GM18873 (cell line): ENCODE measurements at regions not wholly inside any gene's neighbourhood (a gene's known extent, or its start where the extent isn't known, plus 50 kb on each side); places are given as distances from the start of the nearest gene placed in this dataset.
A peak's percentile ranks its signal among the peaks of the same experiment; 100 is the strongest.
"Not testable (repeated sequence)": the region's sequence is repeated elsewhere in the genome, so short reads cannot be mapped to it uniquely, and the experiment has no call there.

ENCODE experiments used
- ATAC-seq: cut with Tn5 transposase; IDR thresholded peaks from one replicate; pipeline ENCODE4 v1.9.1; 2021; ENCODE audit warnings: mild to moderate bottlenecking, moderate library complexity, moderate number of reproducible peaks; ENCODE audit not compliant: unreplicated experiment, low FRiP score

DNA sequence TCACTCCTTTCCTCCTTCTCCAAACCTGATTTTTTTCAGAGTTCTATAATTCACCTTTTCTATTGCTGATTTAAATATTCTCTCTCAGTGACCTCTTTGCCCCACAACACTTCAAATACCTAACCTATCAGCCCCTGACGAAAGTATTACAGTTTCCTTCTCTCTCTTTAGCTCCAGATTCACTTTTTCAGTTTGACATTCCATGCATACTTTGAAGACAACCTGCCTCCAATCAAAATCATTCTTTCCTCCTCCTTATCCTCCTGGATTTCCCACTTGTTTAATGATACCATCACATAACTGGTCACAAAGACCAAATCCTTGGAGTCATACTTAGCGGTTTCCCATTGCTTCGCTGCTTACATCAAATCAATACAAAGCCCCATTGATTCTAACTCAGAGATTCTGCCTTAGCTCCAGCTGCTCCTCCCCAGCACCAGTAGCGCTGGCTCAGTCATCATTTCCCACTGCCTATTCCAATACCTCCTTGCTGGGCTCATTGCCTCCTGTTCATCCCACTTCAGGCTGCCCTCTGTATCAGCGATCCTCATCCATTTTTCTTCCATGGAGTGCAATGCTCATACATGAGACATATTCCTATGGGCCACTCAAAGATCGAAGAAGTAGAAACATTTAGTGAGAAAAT, 240.1 kb downstream of the ZNF92 start:
- not testable (repeated sequence) for ATAC-seq

DNA sequence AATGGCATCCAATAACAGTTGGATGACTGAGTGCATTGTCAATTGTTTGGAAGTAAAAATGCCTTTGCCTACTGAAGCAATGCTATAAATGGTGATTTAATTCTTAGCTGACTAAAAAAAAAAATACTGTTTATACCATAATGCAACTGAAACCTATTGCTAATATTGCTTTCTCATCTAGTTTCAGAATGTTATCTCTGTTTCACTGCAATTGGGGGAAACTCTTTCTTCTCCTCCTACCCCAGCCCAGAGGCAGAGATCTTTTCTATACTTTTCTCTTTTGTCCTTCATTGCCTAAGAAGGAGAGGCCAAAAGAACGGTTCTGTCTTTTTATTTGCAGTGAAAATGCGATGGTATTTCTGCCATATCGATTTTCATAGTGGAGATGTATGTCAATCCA, 242.5 kb downstream of the ZNF92 start:
- ATAC-seq, result not testable (repeated sequence)

DNA sequence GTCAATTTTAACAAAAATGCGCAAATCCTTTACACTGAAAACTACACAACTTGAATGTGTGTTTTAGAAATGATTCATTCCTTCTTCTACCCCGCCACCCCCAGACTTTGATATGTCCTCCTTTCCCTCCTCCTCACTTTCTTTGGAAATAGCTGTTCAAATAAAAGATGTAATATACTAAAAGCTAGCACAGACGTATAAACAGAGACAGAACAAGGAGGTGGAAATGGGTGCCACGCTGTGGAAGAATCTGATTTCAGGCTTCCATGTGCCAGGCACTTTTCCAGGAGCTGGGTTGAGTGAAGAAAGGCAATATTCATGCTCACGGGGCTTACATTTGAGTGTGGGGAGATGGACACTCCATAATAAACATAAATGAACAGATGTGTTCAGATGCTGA, 246.6 kb downstream of the ZNF92 start:
- not testable (repeated sequence) for ATAC-seq

DNA sequence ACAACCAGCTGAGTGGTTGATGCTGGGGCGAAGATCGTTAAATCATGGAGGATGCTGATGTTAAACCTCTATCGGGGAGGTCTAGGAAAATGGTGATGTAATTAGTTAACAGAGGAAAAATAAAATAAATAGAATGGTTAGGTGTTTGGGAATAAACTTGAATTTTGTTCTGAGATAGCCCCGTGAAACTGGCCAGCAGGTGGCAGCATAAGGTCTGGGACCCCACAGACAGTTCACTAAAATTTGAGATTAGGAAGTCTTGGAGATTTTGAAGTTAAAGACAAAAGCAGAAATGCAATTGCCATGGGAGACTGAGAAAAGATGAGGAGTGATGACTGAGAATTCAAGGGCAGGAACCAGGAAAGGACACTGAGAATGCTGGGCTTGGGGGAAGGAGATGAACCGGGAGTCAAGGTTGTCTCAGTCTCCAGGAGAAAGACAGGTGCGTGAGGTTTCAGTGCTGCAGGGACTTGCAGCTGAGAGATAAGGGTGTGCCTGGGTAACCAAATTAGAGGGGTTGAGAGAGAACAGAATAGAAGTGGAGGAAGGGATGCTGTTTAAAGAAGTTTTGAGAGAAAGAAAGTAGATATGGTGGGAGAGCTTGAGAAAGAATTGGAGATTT, 248.0 kb downstream of the ZNF92 start:
- ATAC-seq, result peak; percentile 67

DNA sequence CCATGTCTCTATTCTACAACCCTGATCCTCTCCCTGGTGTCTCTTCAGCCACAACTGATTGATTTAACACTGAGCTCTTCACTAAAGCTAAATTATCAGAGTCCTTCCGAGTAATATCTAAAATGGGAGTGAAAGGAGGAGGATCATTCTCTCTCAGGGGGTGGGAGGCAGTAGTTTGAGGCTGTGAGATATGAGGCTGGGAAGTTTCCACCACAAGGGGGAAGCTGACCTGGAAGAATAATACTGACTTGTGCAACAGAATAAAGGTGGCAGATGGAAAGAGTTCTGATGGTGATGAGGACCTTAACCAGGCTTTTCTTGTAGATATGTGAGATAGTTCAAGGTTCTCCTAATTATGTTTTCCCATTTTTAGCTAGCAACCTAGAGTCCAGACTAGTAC, 241.6 kb upstream of the VKORC1L1 start:
- ATAC-seq, result not testable (repeated sequence)

DNA sequence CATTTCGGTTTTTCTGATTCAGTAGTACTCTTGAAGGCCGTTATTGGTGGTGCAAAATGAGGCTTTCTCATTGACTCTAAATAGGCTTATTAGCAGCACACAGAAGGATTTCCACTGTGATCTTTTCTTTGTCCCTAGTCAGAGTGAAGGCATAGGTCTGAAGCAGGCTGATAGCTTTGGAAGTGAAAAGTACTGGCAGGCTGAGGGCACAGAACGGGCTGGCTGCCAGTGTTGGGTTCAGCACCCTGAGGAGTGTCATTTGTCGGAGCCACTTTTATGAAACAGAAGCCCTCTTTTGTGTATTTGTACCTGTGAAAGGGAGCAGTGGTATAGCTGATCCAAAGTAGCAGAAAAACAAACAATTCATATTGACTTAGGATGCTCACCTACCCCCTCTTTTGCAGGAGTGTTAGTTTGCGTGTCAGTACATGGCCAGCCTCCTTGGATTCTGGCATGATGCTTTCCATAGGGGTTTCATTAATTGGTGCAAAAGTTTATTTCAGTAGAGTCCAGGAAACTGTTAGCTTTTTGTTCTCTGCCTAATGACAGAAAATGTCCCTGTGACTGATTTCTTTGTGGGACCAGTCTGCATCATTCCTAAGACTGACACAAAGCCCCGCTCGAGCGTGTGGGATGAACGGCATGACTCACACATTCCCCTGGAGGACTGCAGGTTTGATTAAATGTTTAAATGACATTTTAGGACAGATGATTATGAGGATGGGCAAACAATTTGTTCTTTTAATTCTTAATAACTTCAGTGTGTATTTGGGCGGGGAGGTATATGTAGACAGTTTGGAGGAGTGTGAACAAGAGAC, 239.1 kb upstream of the VKORC1L1 start:
- not testable (repeated sequence) for ATAC-seq

DNA sequence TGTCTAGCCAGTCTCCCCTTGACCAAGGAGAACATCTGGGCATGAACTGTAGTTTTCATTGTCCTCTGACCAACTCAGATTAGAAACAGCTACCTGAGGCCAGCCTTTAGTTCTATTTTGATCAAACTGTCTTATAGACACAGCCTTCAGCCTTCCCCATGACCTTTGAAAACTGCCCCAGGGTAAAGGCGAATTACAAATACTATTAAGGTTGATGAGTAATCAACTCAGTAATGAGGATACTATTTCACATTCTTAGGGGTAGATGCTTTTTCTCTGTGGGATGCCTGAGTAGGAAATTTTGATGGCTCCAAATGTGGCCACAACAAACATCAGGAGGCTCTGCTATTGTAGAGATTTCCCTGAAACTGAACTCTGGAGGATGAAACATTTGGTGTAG, 234.0 kb upstream of the VKORC1L1 start:
- ATAC-seq, result not testable (repeated sequence)

DNA sequence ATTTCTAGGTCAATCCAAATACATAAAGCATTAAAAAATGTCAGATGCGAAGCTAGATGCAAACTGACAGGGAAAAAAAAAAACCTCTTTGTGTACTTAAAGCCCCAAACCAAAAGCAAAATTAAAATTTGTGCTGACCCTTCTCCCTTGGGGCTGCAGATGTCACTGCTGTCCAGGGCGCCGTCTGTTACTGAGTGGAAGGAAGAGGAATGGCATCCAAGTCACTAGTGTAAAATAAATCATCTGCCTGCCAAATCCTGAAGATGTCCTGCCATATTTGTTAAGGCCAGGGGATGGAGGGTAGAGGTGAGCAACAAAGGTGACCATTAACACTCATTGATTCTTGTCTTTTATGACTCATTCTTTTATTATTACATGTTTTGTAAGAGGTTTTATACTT, 233.2 kb upstream of the VKORC1L1 start:
- ATAC-seq, result not testable (repeated sequence)

DNA sequence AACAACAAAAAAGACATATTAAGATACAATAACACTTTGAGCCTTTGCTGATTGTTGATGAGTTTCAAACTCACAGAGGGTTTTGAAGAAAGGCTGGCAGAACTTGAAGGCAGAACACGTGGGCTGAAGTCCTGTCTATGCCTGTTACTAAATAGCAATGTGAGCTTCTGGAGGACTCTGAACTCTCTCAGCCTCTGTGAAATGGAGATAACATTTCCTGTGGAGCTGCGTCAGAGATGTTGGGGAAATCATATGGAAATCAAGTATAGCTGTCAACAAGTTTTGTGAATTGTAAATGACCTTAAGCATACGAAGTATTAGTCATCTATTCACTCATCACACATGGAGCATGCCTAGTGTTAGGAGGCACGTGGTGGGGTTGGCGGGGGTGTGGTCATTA, 229.4 kb upstream of the VKORC1L1 start:
- ATAC-seq, result not testable (repeated sequence)

DNA sequence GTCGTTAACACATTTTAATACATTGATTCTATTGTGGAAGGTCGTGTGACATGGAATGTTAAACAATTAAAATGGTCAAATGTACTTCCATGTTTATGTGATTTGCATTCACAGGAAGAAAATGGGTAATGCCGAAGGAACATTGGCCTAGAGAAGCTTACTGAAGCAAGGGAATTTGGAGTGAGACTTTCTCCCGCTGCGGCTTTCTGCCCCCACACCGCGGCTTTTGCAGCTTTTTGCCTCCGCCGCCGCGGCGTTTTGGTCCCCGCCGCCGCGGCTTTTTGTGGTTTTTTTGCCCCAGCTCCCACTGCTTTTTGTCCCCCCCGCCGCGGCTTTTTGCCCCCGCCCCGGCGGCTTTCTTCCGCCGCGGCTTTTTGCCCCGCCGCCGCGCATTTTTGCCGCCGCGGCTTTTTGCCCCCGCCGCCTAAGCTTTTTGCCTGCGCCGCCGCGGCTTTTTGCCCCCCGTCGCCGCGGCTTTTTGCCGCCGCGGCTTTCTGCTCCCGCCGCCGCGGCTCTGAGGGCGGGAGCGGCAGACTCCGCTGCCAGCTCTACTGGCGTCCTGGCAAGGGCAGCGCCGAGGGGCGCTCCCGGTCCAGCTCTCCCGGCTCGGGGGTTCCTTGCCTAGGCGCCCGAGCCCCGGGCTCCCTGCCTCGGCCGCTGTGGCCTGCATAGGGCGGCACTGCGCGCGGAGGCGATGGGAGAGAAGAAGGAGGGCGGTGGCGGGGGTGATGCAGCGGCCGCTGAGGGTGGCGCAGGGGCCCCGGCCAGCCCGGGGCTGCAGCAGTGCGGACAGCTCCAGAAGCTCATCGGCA, 225.5 kb upstream of the VKORC1L1 start:
- not testable (repeated sequence) for ATAC-seq

DNA sequence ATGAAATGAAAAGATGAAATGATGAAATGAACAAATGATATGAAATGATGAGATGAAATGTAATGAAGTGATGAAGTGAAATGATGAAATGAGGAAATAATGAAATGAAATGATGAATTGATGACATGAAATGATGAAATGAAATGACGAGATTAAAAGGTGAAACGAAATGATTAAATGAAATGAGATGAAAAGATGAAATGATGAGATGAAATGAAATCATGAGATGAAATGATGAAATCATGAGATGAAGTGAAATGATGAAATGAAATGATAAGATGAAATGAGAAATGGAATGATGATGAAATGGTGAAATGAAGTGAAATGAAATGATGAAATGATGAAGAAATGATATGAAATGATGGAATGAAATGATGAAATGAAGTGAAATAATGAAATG, 221.7 kb upstream of the VKORC1L1 start:
- not testable (repeated sequence) for ATAC-seq

DNA sequence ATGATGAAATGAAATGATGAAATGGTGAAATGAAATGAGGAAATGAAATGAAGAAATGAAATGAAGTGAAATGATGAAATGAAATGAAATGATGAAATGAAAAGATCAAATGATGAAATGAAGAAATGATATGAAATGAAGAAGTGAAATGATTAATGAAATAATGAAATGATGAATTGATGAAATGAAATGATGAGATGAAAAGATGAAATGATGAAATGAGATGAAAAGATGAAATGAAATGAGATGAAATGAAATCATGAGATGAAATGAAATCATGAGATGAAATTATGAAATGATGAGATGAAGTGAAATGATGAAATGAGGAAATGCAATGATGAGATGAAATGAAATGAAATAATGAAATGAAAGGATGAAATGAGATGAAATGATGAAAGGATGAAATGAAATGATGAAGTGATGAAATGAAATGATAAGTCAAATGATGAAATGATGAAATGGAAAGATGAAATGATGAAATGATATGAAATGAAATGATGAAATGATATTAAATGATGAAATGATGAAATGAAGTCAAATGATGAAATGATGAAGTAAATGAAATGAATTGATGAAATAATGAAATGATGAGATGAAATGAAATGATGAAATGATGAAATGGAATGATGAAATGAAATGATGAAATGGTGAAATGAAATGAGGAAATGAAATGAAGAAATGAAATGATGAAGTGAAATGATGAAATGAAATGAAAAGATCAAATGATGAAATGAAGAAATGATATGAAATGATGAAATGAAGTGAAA, 220.9 kb upstream of the VKORC1L1 start:
- not testable (repeated sequence) for ATAC-seq

DNA sequence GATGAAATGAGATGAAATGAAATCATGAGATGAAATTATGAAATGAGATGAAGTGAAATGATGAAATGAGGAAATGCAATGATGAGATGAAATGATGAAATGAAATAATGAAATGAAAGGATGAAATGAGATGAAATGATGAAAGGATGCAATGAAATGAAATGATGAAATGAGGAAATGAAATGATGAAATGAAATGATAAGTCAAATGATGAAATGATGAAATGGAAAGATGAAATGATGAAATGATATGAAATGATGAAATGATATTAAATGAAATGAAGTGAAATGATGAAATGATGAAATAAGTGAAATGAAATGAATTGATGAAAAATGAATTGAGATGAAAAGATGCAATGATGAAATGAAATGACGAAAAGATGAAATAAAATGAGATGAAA, 220.2 kb upstream of the VKORC1L1 start:
- not testable (repeated sequence) for ATAC-seq

DNA sequence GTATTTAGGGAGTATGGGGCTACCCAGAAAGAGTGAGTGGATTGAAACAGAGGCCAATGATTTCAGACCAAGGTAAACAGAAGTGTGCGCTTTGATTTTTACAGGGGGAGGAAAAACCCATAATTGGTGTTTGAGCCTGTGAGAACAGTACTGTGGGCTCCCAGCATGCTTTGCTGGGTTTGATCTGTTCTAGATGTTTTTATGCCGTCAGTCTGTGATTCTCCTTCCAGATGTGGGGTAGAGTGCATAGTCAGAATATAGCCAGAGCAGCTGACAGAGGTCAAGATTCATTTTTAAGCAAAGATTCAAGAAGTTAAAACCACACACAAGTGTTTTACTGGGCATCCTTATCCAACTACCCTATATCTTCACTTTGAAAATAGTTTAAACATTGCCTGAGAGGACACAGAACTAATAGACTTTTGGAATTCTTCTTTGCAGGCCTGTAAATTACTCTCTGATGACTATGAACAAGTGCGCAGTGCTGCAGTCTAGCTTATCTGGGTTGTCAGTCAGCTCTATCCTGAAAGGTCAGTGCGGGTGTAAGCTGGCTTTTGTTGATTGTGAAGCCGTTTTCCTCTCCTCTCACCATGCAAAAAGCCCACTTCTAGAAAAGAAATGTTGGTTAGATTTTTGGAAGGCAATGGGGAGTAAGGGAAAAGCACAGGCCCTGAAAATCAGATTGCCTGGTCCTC, 216.2 kb upstream of the VKORC1L1 start:
- ATAC-seq, result not testable (repeated sequence)

DNA sequence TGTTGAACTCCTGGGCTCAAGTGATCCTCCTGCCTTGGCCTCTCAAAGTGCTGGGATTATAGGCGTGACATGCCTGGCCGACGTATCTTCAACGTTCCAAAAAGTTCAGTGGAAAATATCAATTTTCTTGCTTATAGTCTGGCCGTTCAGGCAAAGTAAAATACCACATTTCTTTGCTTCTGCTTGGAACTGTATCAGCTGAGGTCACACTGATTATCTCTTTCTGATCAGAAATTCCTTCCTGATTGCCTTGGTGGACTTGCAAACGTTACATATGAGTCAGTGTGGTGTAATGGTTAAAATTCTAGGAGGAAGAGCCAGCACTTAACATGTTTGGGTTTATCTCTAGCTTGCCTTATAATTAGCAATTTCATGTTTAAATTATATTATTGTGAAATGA, 189.5 kb upstream of the VKORC1L1 start:
- ATAC-seq, result not testable (repeated sequence)

DNA sequence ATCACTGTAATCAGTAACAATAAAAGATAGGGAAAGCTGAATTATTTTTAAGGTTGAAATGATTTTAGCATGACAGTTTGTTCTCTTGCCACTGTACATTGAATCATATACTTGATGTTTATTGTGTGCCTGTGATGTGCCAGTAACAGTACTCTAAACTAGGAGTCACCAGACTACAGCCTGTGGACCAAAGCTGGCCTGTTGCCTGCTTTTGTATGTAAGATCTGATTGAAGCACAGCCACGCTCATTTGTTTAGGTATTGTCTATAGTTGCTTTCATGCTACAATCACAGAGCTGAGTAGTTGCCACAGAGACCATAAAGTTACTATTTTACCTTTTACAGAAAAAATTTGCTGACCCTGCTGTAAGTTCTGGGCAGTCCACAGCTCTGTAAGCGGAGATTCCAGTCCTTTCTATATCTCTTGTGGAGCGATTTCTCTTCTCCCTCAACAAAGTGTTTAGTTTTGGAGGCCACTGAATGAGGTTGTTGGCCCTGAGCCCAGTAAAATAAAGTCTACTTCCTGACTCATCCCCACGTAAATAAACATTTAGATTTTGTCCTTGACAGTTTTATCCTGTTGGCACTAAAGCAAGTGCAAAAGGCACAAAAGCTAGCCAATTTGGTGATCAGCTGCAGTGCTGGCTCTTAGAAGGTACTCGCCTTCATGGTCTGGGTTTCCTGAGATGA, 173.7 kb upstream of the VKORC1L1 start:
- ATAC-seq, result not testable (repeated sequence)

DNA sequence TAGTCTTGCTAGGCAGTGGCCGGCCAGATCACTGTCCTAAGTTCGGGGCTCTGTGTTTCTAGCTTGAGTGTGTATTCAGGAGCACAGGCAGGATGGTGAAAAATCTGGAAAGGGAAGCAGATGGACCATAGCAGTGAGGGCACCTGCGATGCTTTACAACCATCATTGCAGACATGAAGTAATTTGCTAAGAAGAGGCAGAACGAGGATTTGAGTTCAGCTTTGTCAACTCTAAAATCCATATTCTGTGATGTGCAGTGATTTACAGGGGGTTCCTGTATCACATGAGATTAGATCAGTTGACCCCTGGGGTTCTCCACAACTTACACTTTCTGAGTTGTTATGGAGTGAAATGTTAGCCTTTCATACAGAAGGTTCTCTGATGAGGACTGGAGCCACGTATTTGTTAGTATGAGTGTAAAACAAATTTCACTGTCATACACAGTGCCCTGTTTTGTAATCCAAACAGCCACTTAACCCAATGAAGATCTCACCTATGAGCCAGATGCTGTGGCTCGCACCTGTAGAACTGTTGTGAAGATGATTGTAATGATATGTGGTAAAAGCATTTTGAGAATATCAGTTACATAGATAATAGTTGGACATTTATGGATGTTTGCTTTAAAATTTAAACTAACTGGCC, 173.0 kb upstream of the VKORC1L1 start:
- not testable (repeated sequence) for ATAC-seq

DNA sequence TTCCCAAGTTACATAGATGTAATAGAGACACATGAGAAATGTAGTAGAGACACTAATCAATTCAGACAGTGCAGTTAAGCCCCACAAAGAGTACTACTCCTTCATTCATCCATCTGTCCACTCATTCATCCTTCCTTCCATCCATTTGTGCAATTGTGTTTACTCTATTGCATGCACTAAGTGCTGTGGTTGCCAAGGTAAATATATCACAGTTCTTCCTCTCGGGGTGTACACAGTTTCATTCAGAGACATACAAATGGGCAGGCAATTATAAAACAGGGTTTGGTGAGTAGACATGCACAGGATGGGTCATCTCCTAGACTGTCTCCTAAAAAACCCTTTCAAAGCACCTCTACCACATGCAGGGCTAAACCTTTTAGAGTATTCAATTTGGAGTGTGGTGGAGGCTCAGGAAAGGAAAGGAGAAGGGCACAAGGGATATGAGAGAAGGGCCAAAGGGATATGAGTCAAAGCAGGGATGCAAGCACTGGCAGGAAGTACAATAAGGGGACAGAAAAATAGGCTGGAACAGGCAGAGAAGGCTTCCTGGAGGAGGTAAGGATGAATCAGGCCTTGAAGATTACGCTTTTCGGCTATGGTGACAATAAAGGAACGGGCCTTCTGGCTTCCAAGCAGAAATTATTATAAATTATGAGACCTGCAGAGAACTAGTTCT, 153.6 kb upstream of the VKORC1L1 start:
- not testable (repeated sequence) for ATAC-seq
